Activated B cell treated with CpG ODN at 0.5 μM for 24 hours (primary cell): ENCODE measurements at regions not wholly inside any gene's neighbourhood (a gene's known extent, or its start where the extent isn't known, plus 50 kb on each side); places are given as distances from the start of the nearest gene placed in this dataset.
"Not testable (repeated sequence)": the region's sequence is repeated elsewhere in the genome, so short reads cannot be mapped to it uniquely, and the experiment has no call there.

Experiments
- ATAC-seq: fragments of 200-7000 bp; cut with Tn5 transposase; one replicate; pipeline ENCODE4 v1.10.0; 2021; ENCODE audit warnings: low read depth, mild to moderate bottlenecking, moderate library complexity
- CTCF ChIA-PET: fragments of 350-600 bp; sonication (Branson Sonifier 250); formaldehyde crosslinking; loops from one replicate; lab custom pipeline; 2021; ENCODE audit warnings: antibody characterized with exemption; lab: Charles Lee
- POLR2A ChIA-PET: fragments of 350-600 bp; sonication (Branson Sonifier 250); formaldehyde crosslinking; loops from one replicate; lab custom pipeline; 2021; ENCODE audit warnings: antibody characterized with exemption; lab: Charles Lee
- DNase-seq: peaks from one replicate; pipeline ENCODE4 v3.0.0; 2022
- H3K27ac Mint-ChIP-seq: one replicate; pipeline ENCODE4 v1.8.0; 2020; ENCODE audit warnings: mixed read lengths
- H3K27me3 Mint-ChIP-seq: one replicate; pipeline ENCODE4 v1.8.0; 2021; ENCODE audit warnings: mixed read lengths
- H3K36me3 Mint-ChIP-seq: one replicate; pipeline ENCODE4 v1.8.0; 2021; ENCODE audit warnings: low read depth, mixed read lengths
- H3K4me1 Mint-ChIP-seq: one replicate; pipeline ENCODE4 v1.8.0; 2021; ENCODE audit warnings: mixed read lengths
- H3K4me3 Mint-ChIP-seq: one replicate; pipeline ENCODE4 v1.8.0; 2020; ENCODE audit warnings: mild to moderate bottlenecking, mixed read lengths
- H3K9me3 Mint-ChIP-seq: one replicate; pipeline ENCODE4 v1.8.0; 2020; ENCODE audit warnings: mixed read lengths
- intact Hi-C: fragments of 100-400 bp; cut with micrococcal nuclease; formaldehyde crosslinking; loops from one replicate; pipeline ENCODE4 v1.15.1; 2024
- TF ChIP-seq, protein P1 (sequence below): fragments of 200-600 bp; IDR thresholded peaks from one replicate; pipeline ENCODE4 v1.8.0; 2022; ENCODE audit warnings: antibody characterized with exemption, mild to moderate bottlenecking

DNA sequence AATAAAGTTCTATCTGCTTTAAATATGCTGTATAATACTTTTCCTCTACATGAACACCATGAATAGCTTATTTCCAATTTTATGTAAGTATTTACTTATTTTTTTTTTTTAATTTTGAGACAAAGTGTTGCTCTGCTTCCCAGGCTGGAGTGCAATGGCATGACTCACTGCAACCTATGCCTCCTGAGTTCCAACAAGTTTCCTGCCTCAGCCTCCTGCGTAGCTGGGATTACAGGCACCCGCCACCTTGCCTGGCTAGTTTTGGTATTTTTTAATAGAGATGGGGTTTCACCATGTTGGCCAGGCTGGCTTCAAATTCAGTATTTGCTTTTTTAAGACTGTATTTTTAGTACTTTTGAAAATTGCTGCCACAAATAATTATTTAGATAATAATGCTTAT is 1365.9 kb downstream of the GRIK2 start:
- ChIA-PET CTCF (no interaction called here), POLR2A (no interaction called here)

DNA sequence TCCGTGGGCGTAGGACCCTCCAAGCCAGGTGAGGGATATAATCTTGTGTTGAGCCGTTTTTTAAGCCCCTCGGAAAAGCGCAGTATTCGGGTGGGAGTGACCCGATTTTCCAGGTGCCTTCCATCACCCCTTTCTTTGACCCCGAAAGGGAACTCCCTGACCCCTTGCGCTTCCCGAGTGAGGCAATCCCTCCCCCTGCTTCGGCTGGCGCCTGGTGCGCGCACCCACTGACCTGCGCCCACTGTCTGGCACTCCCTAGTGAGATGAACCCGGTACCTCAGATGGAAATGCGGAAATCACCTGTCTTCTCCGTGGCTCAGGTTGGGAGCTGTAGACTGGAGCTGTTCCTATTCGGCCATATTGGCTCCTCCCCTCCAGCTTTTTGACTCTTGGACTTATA is 1365.0 kb downstream of the GRIK2 start:
- H3K4me1 Mint-ChIP-seq, H3K4me3 Mint-ChIP-seq, H3K36me3 Mint-ChIP-seq, H3K9me3 Mint-ChIP-seq, intact Hi-C loops, H3K27me3 Mint-ChIP-seq, ATAC-seq, POLR2A ChIA-PET, DNase-seq, CTCF ChIA-PET, H3K27ac Mint-ChIP-seq: not testable (repeated sequence)

More for the DNA sequence above, 1365.9 kb downstream of the GRIK2 start:
- DNase-seq (no peak), ATAC-seq (no peak)
- intact Hi-C loops, result no loop called here
- H3K4me1 Mint-ChIP-seq, result no peaks in the 10 kb centered on the region
- no peak overlapping the region for H3K4me3 Mint-ChIP-seq
- no peaks in the 10 kb centered on the region for H3K9me3 Mint-ChIP-seq
- no peak overlapping the region for H3K27ac Mint-ChIP-seq
- H3K36me3 Mint-ChIP-seq, result no peaks in the 10 kb centered on the region
- H3K27me3 Mint-ChIP-seq, result no peaks in the 10 kb centered on the region
- TF ChIP-seq, protein P1, sequence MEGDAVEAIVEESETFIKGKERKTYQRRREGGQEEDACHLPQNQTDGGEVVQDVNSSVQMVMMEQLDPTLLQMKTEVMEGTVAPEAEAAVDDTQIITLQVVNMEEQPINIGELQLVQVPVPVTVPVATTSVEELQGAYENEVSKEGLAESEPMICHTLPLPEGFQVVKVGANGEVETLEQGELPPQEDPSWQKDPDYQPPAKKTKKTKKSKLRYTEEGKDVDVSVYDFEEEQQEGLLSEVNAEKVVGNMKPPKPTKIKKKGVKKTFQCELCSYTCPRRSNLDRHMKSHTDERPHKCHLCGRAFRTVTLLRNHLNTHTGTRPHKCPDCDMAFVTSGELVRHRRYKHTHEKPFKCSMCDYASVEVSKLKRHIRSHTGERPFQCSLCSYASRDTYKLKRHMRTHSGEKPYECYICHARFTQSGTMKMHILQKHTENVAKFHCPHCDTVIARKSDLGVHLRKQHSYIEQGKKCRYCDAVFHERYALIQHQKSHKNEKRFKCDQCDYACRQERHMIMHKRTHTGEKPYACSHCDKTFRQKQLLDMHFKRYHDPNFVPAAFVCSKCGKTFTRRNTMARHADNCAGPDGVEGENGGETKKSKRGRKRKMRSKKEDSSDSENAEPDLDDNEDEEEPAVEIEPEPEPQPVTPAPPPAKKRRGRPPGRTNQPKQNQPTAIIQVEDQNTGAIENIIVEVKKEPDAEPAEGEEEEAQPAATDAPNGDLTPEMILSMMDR, result no peak

- CTCF ChIA-PET, result no interaction called here
- POLR2A ChIA-PET, result no interaction called here
- no peak for DNase-seq
- Mint-ChIP-seq H3K4me3 (no peak overlapping the region), H3K27ac (no peak overlapping the region), H3K27me3 (no peaks in the 10 kb centered on the region), H3K4me1 (no peaks in the 10 kb centered on the region), H3K9me3 (peaks cover 4% of the 10 kb centered on the region), H3K36me3 (no peaks in the 10 kb centered on the region)
- intact Hi-C loops, result no loop called here
- ATAC-seq, result no peak
- TF ChIP-seq, protein P1, result no peak
Measured at GRCh38 chr6:102749210-102749971, 1355.9 kb downstream of the GRIK2 start.

GRCh38 chr6:102746941-102747340 is 1353.4 kb downstream of the GRIK2 start:
- TF ChIP-seq, protein P1, result no peak
- H3K4me3 Mint-ChIP-seq, result no peak overlapping the region
- DNase-seq, result no peak
- ChIA-PET CTCF (no interaction called here), POLR2A (no interaction called here)
- peaks cover 2% of the 10 kb centered on the region for H3K9me3 Mint-ChIP-seq
- no peak overlapping the region for H3K27ac Mint-ChIP-seq
- no peaks in the 10 kb centered on the region for H3K27me3 Mint-ChIP-seq
- no peaks in the 10 kb centered on the region for H3K36me3 Mint-ChIP-seq
- no peak for ATAC-seq
- no peaks in the 10 kb centered on the region for H3K4me1 Mint-ChIP-seq
- intact Hi-C loops, result no loop called here

DNA sequence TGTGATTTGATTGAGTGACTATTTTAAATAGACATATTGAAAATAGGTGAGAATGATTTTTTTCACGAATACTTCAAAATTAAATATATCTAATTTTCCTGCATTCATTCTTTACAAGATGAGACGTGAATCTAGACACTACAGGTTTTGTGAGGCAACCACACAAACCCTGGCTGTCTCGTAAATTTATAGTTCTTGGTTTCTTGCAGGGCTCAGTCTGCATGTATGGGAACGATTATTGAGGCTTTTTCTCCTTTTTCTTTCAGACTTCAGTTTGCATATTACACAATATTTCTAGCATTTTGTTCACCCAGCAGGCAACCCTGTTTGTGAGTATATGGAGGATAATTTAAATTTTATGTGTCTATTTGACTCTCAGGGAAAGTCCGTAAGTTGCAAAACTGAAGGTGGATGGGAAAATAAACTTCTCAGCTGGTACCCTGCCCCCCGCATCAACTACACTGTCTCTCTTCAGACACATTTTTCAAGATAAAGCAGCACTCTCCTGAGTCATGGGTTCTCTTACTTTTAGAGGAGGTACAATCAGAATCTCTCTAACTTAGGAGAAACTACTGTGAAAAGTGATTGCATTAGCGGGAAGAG is 1349.3 kb downstream of the GRIK2 start:
- TF ChIP-seq, protein P1, result no peak
- DNase-seq (no peak), ATAC-seq (no peak)
- no peaks in the 10 kb centered on the region for H3K36me3 Mint-ChIP-seq
- POLR2A ChIA-PET, result no interaction called here
- H3K9me3 Mint-ChIP-seq, result peaks cover under 1% of the 10 kb centered on the region
- intact Hi-C loops, result no loop called here
- no peak overlapping the region for H3K27ac Mint-ChIP-seq
- CTCF ChIA-PET, result no interaction called here
- H3K4me1 Mint-ChIP-seq, result no peaks in the 10 kb centered on the region
- no peaks in the 10 kb centered on the region for H3K27me3 Mint-ChIP-seq
- H3K4me3 Mint-ChIP-seq, result no peak overlapping the region
